ENCODE measurements at regions not wholly inside any gene's neighbourhood (a gene's known extent, or its start where the extent isn't known, plus 50 kb on each side); places are given as distances from the start of the nearest gene placed in this dataset.

GRCh38 chr14:96631030-96631429 lies 128.8 kb downstream of the PAPOLA start:
- Histone ChIP-seq H4K20me1 (ENCODE audit: insufficient read depth, low read length, poor library complexity, severe bottlenecking) (no peaks in the 10 kb centered on the region), H3K27me3 (ENCODE audit: insufficient read depth, low read length, poor library complexity, severe bottlenecking) (no peaks in the 10 kb centered on the region), H3K36me3 (ENCODE audit: insufficient read depth, low read length) (no peaks in the 10 kb centered on the region), H3K4me1 (ENCODE audit: insufficient read depth, low read length, poor library complexity, severe bottlenecking) (no peaks in the 10 kb centered on the region), H3K9ac (ENCODE audit: low read depth, low read length, poor library complexity, severe bottlenecking) (no peak overlapping the region), H3F3A (ENCODE audit: low read depth) (no peaks in the 10 kb centered on the region), H3K9me3 (ENCODE audit: insufficient read depth, low read depth, low read length) (no peaks in the 10 kb centered on the region; the same call in 1 of the 2 replicates), H3K4me3 (ENCODE audit: low read length, poor library complexity, severe bottlenecking) (no peak overlapping the region), H3K79me2 (ENCODE audit: insufficient read depth, low read length) (no peaks in the 10 kb centered on the region), H3K4me2 (ENCODE audit: low read depth, low read length, poor library complexity, severe bottlenecking) (no peak overlapping the region), H3K9me2 (replicated peaks; ENCODE audit: low read depth, low read length) (no peaks in the 10 kb centered on the region), H2AFZ (ENCODE audit: low read length) (no peak overlapping the region)
- TF ChIP-seq EZH2phosphoT487 (IDR thresholded peaks at IDR 0.05; ENCODE audit: borderline replicate concordance) (no peak), CTCF (conservative IDR thresholded peaks at IDR 0.05; ENCODE audit: low read length) (no peak)

- H3K4me3 ChIP-seq (ENCODE audit: low read length, poor library complexity, severe bottlenecking): no peak overlapping the region
- no peaks in the 10 kb centered on the region for H3K4me1 ChIP-seq (ENCODE audit: insufficient read depth, low read length, poor library complexity, severe bottlenecking)
- H3K79me2 ChIP-seq (ENCODE audit: insufficient read depth, low read length): no peaks in the 10 kb centered on the region
- no peaks in the 10 kb centered on the region for H4K20me1 ChIP-seq (ENCODE audit: insufficient read depth, low read length, poor library complexity, severe bottlenecking)
- H3K27me3 ChIP-seq (ENCODE audit: insufficient read depth, low read length, poor library complexity, severe bottlenecking): no peaks in the 10 kb centered on the region
- no peaks in the 10 kb centered on the region for H3K36me3 ChIP-seq (ENCODE audit: insufficient read depth, low read length)
- H3K9me2 ChIP-seq (replicated peaks; ENCODE audit: low read depth, low read length): no peaks in the 10 kb centered on the region
- H3K9me3 ChIP-seq (ENCODE audit: insufficient read depth, low read depth, low read length): no peaks in the 10 kb centered on the region; the same call in 1 of the 2 replicates
- no peak for TF ChIP-seq EZH2phosphoT487 (IDR thresholded peaks at IDR 0.05; ENCODE audit: borderline replicate concordance)
- no peak for TF ChIP-seq CTCF (conservative IDR thresholded peaks at IDR 0.05; ENCODE audit: low read length)
- no peaks in the 10 kb centered on the region for H3F3A ChIP-seq (ENCODE audit: low read depth)
- H3K9ac ChIP-seq (ENCODE audit: low read depth, low read length, poor library complexity, severe bottlenecking): no peak overlapping the region
- H3K4me2 ChIP-seq (ENCODE audit: low read depth, low read length, poor library complexity, severe bottlenecking): no peak overlapping the region
- no peak overlapping the region for H2AFZ ChIP-seq (ENCODE audit: low read length)
Observed at GRCh38 chr14:96631621-96632362, 129.6 kb downstream of the PAPOLA start.

- no peaks in the 10 kb centered on the region for H3K79me2 ChIP-seq (ENCODE audit: insufficient read depth, low read length)
- H3K36me3 ChIP-seq (ENCODE audit: insufficient read depth, low read length): no peaks in the 10 kb centered on the region
- TF ChIP-seq EZH2phosphoT487 (IDR thresholded peaks at IDR 0.05; ENCODE audit: borderline replicate concordance): no peak
- no peak for TF ChIP-seq CTCF (conservative IDR thresholded peaks at IDR 0.05; ENCODE audit: low read length)
- H3F3A ChIP-seq (ENCODE audit: low read depth): no peaks in the 10 kb centered on the region
- no peaks in the 10 kb centered on the region for H3K4me1 ChIP-seq (ENCODE audit: insufficient read depth, low read length, poor library complexity, severe bottlenecking)
- H3K9me3 ChIP-seq (ENCODE audit: insufficient read depth, low read depth, low read length): no peaks in the 10 kb centered on the region; the same call in 1 of the 2 replicates
- no peak overlapping the region for H3K4me3 ChIP-seq (ENCODE audit: low read length, poor library complexity, severe bottlenecking)
- no peaks in the 10 kb centered on the region for H3K27me3 ChIP-seq (ENCODE audit: insufficient read depth, low read length, poor library complexity, severe bottlenecking)
- H3K9me2 ChIP-seq (replicated peaks; ENCODE audit: low read depth, low read length): no peaks in the 10 kb centered on the region
- no peak overlapping the region for H2AFZ ChIP-seq (ENCODE audit: low read length)
- no peaks in the 10 kb centered on the region for H4K20me1 ChIP-seq (ENCODE audit: insufficient read depth, low read length, poor library complexity, severe bottlenecking)
- H3K4me2 ChIP-seq (ENCODE audit: low read depth, low read length, poor library complexity, severe bottlenecking): no peak overlapping the region
- H3K9ac ChIP-seq (ENCODE audit: low read depth, low read length, poor library complexity, severe bottlenecking): no peak overlapping the region
Observed at GRCh38 chr14:96632363-96632758, 130.2 kb downstream of the PAPOLA start.
